ENCODE measurements at regions not wholly inside any gene's neighbourhood (a gene's known extent, or its start where the extent isn't known, plus 50 kb on each side); places are given as distances from the start of the nearest gene placed in this dataset.

GRCh38 chr13:78520425-78520824 lies 82.9 kb downstream of the POU4F1 start:
- no peak for TF ChIP-seq CTCF (IDR thresholded peaks at IDR 0.05)
- TF ChIP-seq POLR2AphosphoS5 (IDR thresholded peaks at IDR 0.05), result no peak
- TF ChIP-seq POLR2A (IDR thresholded peaks at IDR 0.05), result no peak
- no peak for TF ChIP-seq EP300 (IDR thresholded peaks at IDR 0.05)
